ENCODE measurements at regions not wholly inside any gene's neighbourhood (a gene's known extent, or its start where the extent isn't known, plus 50 kb on each side); places are given as distances from the start of the nearest gene placed in this dataset.

DNA sequence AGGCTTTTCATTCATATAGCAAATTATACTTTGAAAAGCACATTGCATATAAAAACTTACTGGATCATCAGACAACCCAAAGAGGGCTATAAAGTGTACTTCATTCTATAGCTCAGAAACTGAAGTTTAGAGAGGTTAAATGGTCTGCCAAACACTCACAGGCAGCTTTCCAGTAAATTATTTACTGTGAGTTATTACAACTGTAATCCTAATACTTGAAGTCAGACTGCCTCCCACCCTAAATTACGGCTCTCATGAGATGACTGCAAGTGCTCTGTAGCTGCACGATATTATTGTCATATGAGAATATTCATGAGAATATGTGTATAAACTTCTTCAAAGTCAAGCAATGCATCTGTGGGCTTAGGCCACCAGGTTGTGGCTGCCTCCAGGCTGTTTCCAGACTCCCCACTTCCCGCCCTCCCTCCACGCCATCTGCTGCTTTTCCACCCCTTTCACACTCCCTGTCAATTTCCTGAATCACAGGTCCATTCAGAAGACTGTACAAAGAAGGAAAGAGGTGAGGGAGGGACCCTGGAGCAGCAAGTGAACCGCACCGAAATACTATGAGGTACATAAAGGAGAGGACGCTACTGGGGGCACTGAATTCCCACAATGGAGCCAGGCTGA lies 111.1 kb upstream of the SPOPL start:
- H3K9me3 ChIP-seq = no peaks in the 10 kb centered on the region
- no peaks in the 10 kb centered on the region for H3K27me3 ChIP-seq
- DNase-seq (ENCODE audit: low spot score) = no peak
- no peak overlapping the region for H3K4me3 ChIP-seq
- no peak for TF ChIP-seq CTCF (IDR thresholded peaks at IDR 0.05)
- H3K27ac ChIP-seq = no peak overlapping the region
- H3K4me1 ChIP-seq = no peaks in the 10 kb centered on the region
- no peaks in the 10 kb centered on the region for H3K36me3 ChIP-seq

GRCh38 chr2:138391946-138392345 lies 109.6 kb upstream of the SPOPL start:
- Histone ChIP-seq H3K27ac (no peak overlapping the region), H3K9me3 (no peaks in the 10 kb centered on the region), H3K36me3 (no peaks in the 10 kb centered on the region), H3K4me1 (no peaks in the 10 kb centered on the region), H3K27me3 (no peaks in the 10 kb centered on the region), H3K4me3 (no peak overlapping the region)
- no peak for DNase-seq (ENCODE audit: low spot score)
- no peak for TF ChIP-seq CTCF (IDR thresholded peaks at IDR 0.05)

DNA sequence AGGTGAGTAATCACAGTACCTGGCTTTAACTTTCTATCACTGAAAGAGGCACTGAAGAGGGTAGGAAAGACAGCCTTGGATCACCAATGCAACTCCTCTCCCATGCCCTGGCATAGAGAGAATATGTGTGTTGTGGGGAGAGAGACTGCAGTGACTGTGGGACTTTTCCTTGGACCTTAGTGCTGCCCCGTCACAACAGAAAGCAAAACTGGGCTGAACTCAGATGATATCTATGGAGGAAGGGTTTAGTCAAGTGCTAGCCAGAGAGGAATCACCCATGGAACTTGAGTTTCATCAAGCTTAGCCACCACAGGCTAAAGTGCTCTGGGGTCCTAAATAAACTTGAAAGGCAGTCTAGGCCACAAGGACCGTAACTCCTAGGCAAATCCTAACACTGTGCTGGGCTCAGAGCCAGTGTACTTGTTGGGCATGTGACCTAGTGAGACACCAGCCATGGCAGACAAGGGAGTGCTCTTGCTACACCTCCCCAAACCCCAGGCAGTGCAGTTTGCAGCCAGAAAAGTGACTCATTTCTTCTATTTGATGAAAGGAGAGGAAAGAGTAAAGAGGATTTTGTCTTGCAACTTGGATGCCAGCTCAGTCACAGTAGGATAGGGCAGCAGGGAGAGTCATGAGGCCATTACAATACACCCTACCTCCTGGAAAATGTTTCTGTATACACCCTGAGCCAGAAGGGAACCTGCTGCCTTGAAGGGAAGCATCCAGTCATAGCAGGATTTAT lies 105.8 kb upstream of the SPOPL start:
- H3K36me3 ChIP-seq = no peaks in the 10 kb centered on the region
- H3K27me3 ChIP-seq = no peaks in the 10 kb centered on the region
- no peaks in the 10 kb centered on the region for H3K9me3 ChIP-seq
- no peak for DNase-seq (ENCODE audit: low spot score)
- no peaks in the 10 kb centered on the region for H3K4me1 ChIP-seq
- no peak for TF ChIP-seq CTCF (IDR thresholded peaks at IDR 0.05)
- H3K4me3 ChIP-seq = no peak overlapping the region
- H3K27ac ChIP-seq = peak overlapping the region in 1 of 2 donors; percentile 51

DNA sequence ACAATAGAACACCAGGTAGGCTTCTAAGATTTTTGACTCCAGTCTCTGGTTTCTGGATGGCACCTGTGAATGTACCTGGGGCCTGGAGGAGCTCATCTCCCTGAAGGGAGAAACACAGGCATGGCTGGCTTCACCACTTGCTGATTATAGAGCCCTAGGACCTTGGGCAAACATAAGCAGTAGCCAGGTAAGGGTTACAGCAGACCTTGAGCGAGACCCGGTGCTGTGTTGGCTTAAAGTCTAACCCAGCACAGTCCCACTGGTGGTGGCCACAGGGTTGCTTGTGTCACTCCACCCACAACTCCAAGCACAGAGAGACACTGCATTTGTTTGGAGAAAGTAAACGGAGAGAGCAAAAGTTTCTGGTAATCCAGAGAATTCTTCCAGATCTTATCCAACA lies 104.7 kb upstream of the SPOPL start:
- H3K9me3 ChIP-seq = peaks cover 0 to 7% of the 10 kb centered on the region in 2 donors
- H3K36me3 ChIP-seq = no peaks in the 10 kb centered on the region
- TF ChIP-seq CTCF (IDR thresholded peaks at IDR 0.05) = no peak
- no peak overlapping the region for H3K4me3 ChIP-seq
- H3K27me3 ChIP-seq = no peaks in the 10 kb centered on the region
- no peaks in the 10 kb centered on the region for H3K4me1 ChIP-seq
- no peak overlapping the region for H3K27ac ChIP-seq
- DNase-seq (ENCODE audit: low spot score) = no peak

DNA sequence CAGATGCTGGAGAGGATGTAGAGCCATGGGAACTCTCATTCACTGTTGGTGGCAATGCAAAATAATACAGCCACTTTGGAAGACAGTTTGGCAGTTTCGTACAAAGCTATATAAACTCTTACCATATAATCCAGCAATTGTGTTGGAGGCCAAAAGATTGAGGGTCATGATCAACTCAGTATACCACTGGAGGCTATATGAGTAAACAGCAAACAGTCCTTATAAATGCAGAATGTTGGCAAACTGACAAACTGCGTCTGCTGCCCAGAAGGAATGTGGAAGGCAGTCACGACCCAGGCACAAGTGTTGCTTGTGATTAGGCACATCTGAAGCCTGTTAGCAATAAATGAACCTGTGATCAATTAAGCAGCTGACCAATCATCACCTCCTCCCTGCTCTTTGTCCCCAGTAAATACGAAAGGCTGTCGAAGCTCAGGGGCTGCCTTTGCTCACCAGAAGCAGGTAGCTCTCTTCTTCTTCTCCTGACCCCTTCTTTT lies 98.1 kb upstream of the SPOPL start:
- no peak for DNase-seq (ENCODE audit: low spot score)
- no peaks in the 10 kb centered on the region for H3K27me3 ChIP-seq

More for the DNA sequence above, 98.1 kb upstream of the SPOPL start:
- TF ChIP-seq CTCF (IDR thresholded peaks at IDR 0.05) = no peak
- H3K4me1 ChIP-seq = no peaks in the 10 kb centered on the region
- no peak overlapping the region for H3K4me3 ChIP-seq
- peaks cover 0 to 7% of the 10 kb centered on the region in 2 donors for H3K9me3 ChIP-seq
- H3K36me3 ChIP-seq = no peaks in the 10 kb centered on the region
- no peak overlapping the region for H3K27ac ChIP-seq
